PFSK-1 (cell line): ENCODE measurements at regions not wholly inside any gene's neighbourhood (a gene's known extent, or its start where the extent isn't known, plus 50 kb on each side); places are given as distances from the start of the nearest gene placed in this dataset.

Experiments
- FOXP2 ChIP-seq: optimal IDR thresholded peaks from 2 replicates; pipeline ENCODE3; 2011; ENCODE audit warnings: borderline replicate concordance, control low read depth, inconsistent platforms; ENCODE audit not compliant: insufficient read depth; ENCODE audit errors: extremely low read length, extremely low read depth
- POLR2AphosphoS5 ChIP-seq: IDR thresholded peaks from 2 replicates; pipeline ENCODE4 v1.6.1; 2012; ENCODE audit warnings: low read depth, mild to moderate bottlenecking, control low read depth, low read length, moderate library complexity

DNA sequence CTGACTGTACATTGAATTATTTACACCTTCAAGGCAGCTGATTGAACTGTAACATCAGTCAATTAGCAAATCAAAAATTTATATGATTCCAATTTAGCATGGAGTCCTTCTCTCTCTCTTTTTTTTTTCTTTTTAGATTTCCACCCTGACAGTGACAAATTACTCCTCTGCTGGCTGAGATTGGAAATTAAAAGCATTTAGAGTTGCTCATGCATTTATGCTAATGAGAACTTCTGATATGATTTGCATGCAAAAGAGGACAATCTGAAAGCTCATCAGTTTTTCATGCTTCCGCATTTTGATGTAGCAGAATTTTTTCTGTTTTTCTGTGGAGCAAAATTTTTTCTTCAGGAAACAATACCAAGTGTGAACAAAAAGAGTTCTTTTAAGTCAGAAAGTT lies 130.5 kb upstream of the NOX3 start:
- TF ChIP-seq FOXP2 (no peak), POLR2AphosphoS5 (no peak)
